ENCODE measurements at regions not wholly inside any gene's neighbourhood (a gene's known extent, or its start where the extent isn't known, plus 50 kb on each side); places are given as distances from the start of the nearest gene placed in this dataset.
A peak's percentile ranks its signal among the peaks of the same experiment; 100 is the strongest.

DNA sequence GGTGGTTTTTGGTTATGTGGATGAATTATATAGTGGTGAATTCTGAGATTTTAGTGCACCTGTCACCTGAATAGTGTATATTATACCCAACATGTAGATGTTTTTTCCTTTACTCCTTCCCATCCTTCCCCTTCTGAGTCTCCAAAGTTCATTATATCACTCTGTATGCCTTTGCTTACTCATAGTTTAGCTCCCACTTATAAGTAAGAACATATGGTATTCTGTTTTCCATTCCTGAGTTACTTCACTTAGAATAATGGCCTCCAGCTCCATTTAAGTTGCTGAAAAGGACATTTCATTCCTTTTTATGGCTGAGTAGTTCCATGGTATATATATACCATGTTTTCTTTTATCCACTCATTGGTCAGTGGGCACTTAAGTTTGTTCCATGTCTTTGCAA, 161.6 kb upstream of the CD180 start:
- CTCF ChIA-PET: interaction anchor here (0.8 kb wide), 1 partner anchor 112 kb away, joined by 3 read pairs; no protein-coding TSS in a partner anchor
- H3K36me3 Mint-ChIP-seq (ENCODE audit: low read depth): no peaks in the 10 kb centered on the region
- no peak overlapping the region for H3K27ac Mint-ChIP-seq
- intact Hi-C loops (cut with micrococcal nuclease): no loop called here
- DNase-seq: no peak
- peaks cover 1% of the 10 kb centered on the region for H3K27me3 Mint-ChIP-seq
- no peak overlapping the region for H3K4me3 Mint-ChIP-seq
- H3K9me3 Mint-ChIP-seq: no peaks in the 10 kb centered on the region
- TF ChIP-seq, protein P1, sequence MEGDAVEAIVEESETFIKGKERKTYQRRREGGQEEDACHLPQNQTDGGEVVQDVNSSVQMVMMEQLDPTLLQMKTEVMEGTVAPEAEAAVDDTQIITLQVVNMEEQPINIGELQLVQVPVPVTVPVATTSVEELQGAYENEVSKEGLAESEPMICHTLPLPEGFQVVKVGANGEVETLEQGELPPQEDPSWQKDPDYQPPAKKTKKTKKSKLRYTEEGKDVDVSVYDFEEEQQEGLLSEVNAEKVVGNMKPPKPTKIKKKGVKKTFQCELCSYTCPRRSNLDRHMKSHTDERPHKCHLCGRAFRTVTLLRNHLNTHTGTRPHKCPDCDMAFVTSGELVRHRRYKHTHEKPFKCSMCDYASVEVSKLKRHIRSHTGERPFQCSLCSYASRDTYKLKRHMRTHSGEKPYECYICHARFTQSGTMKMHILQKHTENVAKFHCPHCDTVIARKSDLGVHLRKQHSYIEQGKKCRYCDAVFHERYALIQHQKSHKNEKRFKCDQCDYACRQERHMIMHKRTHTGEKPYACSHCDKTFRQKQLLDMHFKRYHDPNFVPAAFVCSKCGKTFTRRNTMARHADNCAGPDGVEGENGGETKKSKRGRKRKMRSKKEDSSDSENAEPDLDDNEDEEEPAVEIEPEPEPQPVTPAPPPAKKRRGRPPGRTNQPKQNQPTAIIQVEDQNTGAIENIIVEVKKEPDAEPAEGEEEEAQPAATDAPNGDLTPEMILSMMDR (IDR thresholded peaks at IDR 0.05): no peak
- no peak for ATAC-seq
- POLR2A ChIA-PET: no interaction called here
- H3K4me1 Mint-ChIP-seq (ENCODE audit: low read depth): peaks cover 7% of the 10 kb centered on the region

DNA sequence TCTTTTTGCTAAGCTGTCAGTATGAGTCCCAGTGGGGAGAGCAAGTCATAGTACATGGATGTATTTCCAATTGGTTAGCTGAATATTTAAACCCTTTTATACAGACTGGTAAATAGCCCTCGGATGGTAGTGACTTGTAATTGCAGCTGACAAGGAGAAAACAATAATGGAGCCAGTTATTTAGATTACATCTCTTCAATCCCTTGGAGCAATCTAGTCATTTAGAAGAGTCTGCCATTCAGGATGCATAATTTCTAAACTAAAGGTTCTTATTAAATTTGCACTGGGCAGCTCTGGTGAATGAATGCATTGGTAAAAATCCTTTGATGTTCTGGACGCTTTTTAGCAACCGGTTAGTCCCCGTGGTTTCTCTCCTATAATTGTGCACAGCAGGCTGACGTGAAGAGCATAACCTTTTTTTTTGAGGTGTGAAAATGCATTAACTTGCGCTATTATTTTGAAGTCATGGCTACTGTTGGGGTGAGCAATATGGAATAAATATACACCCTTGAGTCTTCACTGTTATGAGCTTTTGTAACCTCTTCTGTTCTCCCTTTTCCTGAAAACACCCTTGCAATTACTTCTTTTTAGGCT, 158.6 kb upstream of the CD180 start:
- no peak overlapping the region for H3K27ac Mint-ChIP-seq
- no peaks in the 10 kb centered on the region for H3K9me3 Mint-ChIP-seq
- H3K4me1 Mint-ChIP-seq (ENCODE audit: low read depth): peaks cover 12% of the 10 kb centered on the region
- CTCF ChIA-PET: no interaction called here
- ATAC-seq: no peak
- H3K36me3 Mint-ChIP-seq (ENCODE audit: low read depth): no peaks in the 10 kb centered on the region
- H3K4me3 Mint-ChIP-seq: no peak overlapping the region
- H3K27me3 Mint-ChIP-seq: peaks cover 1% of the 10 kb centered on the region
- no peak for DNase-seq
- intact Hi-C loops (cut with micrococcal nuclease): no loop called here
- POLR2A ChIA-PET: no interaction called here
- TF ChIP-seq, protein P1 (IDR thresholded peaks at IDR 0.05): no peak

DNA sequence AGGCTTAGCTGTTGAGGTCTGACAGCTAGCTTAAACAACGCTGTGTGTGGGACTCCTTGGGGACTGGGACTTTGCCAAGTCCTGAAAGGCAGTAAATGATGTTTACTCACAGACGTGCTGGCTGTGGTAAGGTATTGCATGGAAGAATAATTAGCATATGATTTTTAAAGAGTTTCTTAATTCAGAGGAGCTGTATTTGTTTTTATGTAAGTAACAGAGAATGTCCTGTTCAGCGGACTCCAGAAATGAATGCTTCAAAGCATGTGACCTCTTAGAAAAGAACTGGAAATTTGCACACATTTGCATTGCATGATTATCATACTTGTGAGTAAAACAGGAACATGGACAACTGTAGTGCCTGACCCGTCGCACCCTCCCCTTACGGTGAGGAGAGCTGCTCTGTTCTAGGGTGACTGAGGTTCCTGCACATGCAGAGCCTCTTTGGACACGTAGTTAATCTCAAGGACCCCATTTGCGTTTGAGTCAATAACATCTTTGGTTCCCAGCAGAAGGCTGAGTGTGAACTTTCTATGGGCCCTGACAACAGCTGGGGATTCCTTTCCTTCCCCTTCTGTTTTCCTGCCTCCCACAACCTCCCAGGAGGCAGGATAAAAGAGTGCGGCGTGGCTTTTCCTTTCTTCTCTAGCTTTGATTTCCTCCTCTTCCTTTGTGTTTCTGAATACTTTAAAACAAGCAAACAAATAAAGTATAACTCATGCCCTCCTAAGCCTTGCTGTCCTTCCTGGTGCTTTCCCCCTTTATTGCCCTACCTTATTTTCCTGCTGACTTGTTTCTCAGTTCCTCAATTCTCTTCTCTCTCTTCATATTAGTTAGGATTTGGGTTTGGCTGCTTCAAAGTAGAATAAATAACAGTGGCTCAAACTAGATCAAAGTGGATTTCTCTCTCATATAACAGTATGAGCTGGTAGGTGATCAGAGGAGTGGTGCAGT, 157.2 kb upstream of the CD180 start:
- H3K9me3 Mint-ChIP-seq: no peaks in the 10 kb centered on the region
- TF ChIP-seq, protein P1 (IDR thresholded peaks at IDR 0.05): no peak
- H3K27me3 Mint-ChIP-seq: peaks cover 1% of the 10 kb centered on the region
- peaks cover 9% of the 10 kb centered on the region for H3K4me1 Mint-ChIP-seq (ENCODE audit: low read depth)
- H3K27ac Mint-ChIP-seq: no peak overlapping the region
- H3K4me3 Mint-ChIP-seq: no peak overlapping the region
- no peaks in the 10 kb centered on the region for H3K36me3 Mint-ChIP-seq (ENCODE audit: low read depth)
- CTCF ChIA-PET: no interaction called here
- intact Hi-C loops (cut with micrococcal nuclease): no loop called here
- DNase-seq (no peak), ATAC-seq (no peak)
- POLR2A ChIA-PET: no interaction called here

DNA sequence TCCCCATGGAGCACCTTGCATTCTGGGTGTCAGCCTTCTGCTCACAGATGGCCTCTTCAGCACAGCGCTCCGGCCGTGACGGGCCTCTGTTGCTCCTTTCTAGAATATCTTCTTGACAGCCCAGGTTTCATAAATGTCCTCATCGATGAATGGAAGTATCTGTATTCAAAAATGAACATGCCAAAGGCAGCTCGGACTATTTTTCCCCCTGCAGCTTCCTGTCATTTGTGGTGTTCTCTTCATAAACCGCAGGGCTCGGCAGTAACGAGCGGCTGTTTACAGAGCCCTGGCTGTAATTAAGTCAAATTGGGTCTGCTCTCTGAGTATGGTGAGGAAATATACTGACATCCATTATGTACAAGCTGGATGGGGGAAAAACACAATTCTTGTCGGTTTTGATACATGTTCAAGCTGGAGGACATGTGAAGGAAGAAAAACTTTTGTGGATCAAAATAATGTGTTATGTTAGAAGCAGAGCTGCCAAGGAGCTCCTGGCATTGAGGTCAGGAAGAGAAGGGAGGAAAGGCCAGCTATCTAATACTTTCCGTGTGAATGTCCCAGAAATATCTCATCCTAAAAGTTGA, 154.1 kb upstream of the CD180 start:
- TF ChIP-seq, protein P1 (IDR thresholded peaks at IDR 0.05): no peak
- CTCF ChIA-PET: interaction anchor here (1.1 kb wide), 1 partner anchor 14 kb away, joined by 3 read pairs; no protein-coding TSS in a partner anchor
- Mint-ChIP-seq H3K4me1 (ENCODE audit: low read depth) (peaks cover 9% of the 10 kb centered on the region), H3K27ac (no peak overlapping the region), H3K36me3 (ENCODE audit: low read depth) (no peaks in the 10 kb centered on the region), H3K27me3 (no peaks in the 10 kb centered on the region), H3K9me3 (no peaks in the 10 kb centered on the region), H3K4me3 (peak overlapping the region; percentile 16)
- intact Hi-C loops (cut with micrococcal nuclease): no loop called here
- POLR2A ChIA-PET: no interaction called here
- no peak for ATAC-seq
- DNase-seq: peak; percentile 4

DNA sequence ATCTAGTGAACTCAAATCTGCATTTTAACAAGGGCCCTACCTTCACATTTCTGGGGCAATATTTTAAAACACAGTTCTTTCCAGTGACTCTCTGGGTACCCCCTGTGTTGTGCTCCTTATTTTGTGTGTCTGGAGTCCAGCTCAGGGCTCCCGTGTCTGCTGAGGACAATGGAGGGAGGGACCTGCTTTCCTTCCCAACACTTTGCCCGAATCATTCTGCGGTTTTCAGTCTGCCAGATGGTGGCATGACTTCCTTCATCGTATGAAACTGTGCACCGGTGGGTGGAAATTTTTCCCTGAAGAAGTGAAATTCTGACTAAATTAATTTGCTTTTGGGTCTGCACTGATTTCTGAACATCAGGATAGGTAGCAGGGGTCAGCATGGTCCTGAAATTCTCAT, 153.6 kb upstream of the CD180 start:
- Mint-ChIP-seq H3K4me3 (peak overlapping the region; percentile 16), H3K4me1 (ENCODE audit: low read depth) (peaks cover 9% of the 10 kb centered on the region), H3K27ac (no peak overlapping the region), H3K36me3 (ENCODE audit: low read depth) (no peaks in the 10 kb centered on the region), H3K9me3 (no peaks in the 10 kb centered on the region), H3K27me3 (no peaks in the 10 kb centered on the region)
- TF ChIP-seq, protein P1 (IDR thresholded peaks at IDR 0.05): no peak
- intact Hi-C loops (cut with micrococcal nuclease): no loop called here
- ChIA-PET POLR2A (no interaction called here), CTCF (no interaction called here)
- no peak for DNase-seq
- no peak for ATAC-seq
